ENCODE measurements at regions not wholly inside any gene's neighbourhood (a gene's known extent, or its start where the extent isn't known, plus 50 kb on each side); places are given as distances from the start of the nearest gene placed in this dataset.

- no peak for TF ChIP-seq GATA3 (IDR thresholded peaks at IDR 0.05; ENCODE audit: low read depth, low read length)
- no peak for TF ChIP-seq GATA2 (IDR thresholded peaks at IDR 0.05; ENCODE audit: low read depth, low read length)
Observed at GRCh38 chr5:14008819-14009311, 64.4 kb upstream of the DNAH5 start.

Data from SH-SY5Y (cell line).